Astrocyte of the spinal cord (primary cell): ENCODE measurements at regions not wholly inside any gene's neighbourhood (a gene's known extent, or its start where the extent isn't known, plus 50 kb on each side); places are given as distances from the start of the nearest gene placed in this dataset.

Experiments used
- DNase-seq: peaks from one replicate; pipeline ENCODE4 v3.0.0; 2011; ENCODE audit warnings: low read depth, low spot score
- H3K4me3 ChIP-seq: 2 replicates; pipeline ENCODE4 v1.5.1; 2011; ENCODE audit warnings: low read depth, mild to moderate bottlenecking, low read length, moderate library complexity
- CTCF ChIP-seq: IDR thresholded peaks from 2 replicates; pipeline ENCODE4 v1.5.1; 2012; ENCODE audit warnings: low read depth, mild to moderate bottlenecking, low read length, inconsistent platforms
- in situ Hi-C: cut with HindIII; loops from 2 replicates; pipeline ENCODE4 v1.10.0; 2017; ENCODE audit warnings: low sequenced_read_pairs

GRCh38 chr18:64273724-64274123 is 124.8 kb upstream of the LINC00305 start:
- no peak overlapping the region for H3K4me3 ChIP-seq
- in situ Hi-C loops: no loop called here
- no peak for DNase-seq
- TF ChIP-seq CTCF: no peak

GRCh38 chr18:64271975-64272659 is 123.2 kb upstream of the LINC00305 start:
- no peak for DNase-seq
- TF ChIP-seq CTCF: no peak
- no peak overlapping the region for H3K4me3 ChIP-seq
- in situ Hi-C loops: no loop called here

GRCh38 chr18:64271246-64271645 is 122.4 kb upstream of the LINC00305 start:
- TF ChIP-seq CTCF: no peak
- no peak for DNase-seq
- H3K4me3 ChIP-seq: no peak overlapping the region
- in situ Hi-C loops: no loop called here

GRCh38 chr18:64270608-64271007 is 121.7 kb upstream of the LINC00305 start:
- in situ Hi-C loops: no loop called here
- TF ChIP-seq CTCF: no peak
- no peak overlapping the region for H3K4me3 ChIP-seq
- DNase-seq: no peak

GRCh38 chr18:64270121-64270520 is 121.2 kb upstream of the LINC00305 start:
- no peak overlapping the region for H3K4me3 ChIP-seq
- TF ChIP-seq CTCF: no peak
- in situ Hi-C loops: no loop called here
- no peak for DNase-seq

GRCh38 chr18:64264171-64264570 is 115.3 kb upstream of the LINC00305 start:
- TF ChIP-seq CTCF: no peak
- H3K4me3 ChIP-seq: no peak overlapping the region
- in situ Hi-C loops: no loop called here
- no peak for DNase-seq
